Spinal cord (tissue), 9 donors: ENCODE measurements at regions not wholly inside any gene's neighbourhood (a gene's known extent, or its start where the extent isn't known, plus 50 kb on each side); places are given as distances from the start of the nearest gene placed in this dataset.

ENCODE experiments used
- DNase-seq, 6 donors: peaks; one replicate each; pipeline versions ENCODE4 v3.0.0 to v3.0.0-alpha.2; 2013 to 2015; ENCODE audit warnings: low spot score in 6 of 6, low read depth in 4 of 6
- H3K27ac ChIP-seq: one replicate; pipeline ENCODE4 v1.5.1; 2013; ENCODE audit warnings: low read depth, low read length, control low read depth
- H3K27me3 ChIP-seq: one replicate; pipeline ENCODE4 v1.6.1; 2013; ENCODE audit warnings: low read length; ENCODE audit not compliant: control insufficient read depth, insufficient read depth
- H3K36me3 ChIP-seq: one replicate; pipeline ENCODE4 v1.6.1; 2013; ENCODE audit warnings: low read length; ENCODE audit not compliant: control insufficient read depth, insufficient read depth
- H3K4me1 ChIP-seq: one replicate; pipeline ENCODE4 v1.6.1; 2013; ENCODE audit warnings: low read length; ENCODE audit not compliant: control insufficient read depth, insufficient read depth
- H3K4me3 ChIP-seq: one replicate; pipeline ENCODE4 v1.5.1; 2013; ENCODE audit warnings: low read depth, low read length, control low read depth
- H3K9me3 ChIP-seq: one replicate; pipeline ENCODE4 v1.6.1; 2013; ENCODE audit warnings: low read length; ENCODE audit not compliant: control insufficient read depth, insufficient read depth
- WGBS: methylation state at CpG from one replicate; pipeline ENCODE4 v1.1.5; 2013; ENCODE audit warnings: missing lambda C conversion rate; ENCODE audit not compliant: insufficient coverage; 5-methylcytosine and 5-hydroxymethylcytosine counted together
- donor health status: healthy.

GRCh38 chr18:5618047-5618688, 74.4 kb upstream of the EPB41L3 start:
- no peaks in the 10 kb centered on the region for H3K9me3 ChIP-seq
- DNase-seq = no peak
- WGBS = 0% methylated on average over 1 of the region's 6 CpGs

DNA sequence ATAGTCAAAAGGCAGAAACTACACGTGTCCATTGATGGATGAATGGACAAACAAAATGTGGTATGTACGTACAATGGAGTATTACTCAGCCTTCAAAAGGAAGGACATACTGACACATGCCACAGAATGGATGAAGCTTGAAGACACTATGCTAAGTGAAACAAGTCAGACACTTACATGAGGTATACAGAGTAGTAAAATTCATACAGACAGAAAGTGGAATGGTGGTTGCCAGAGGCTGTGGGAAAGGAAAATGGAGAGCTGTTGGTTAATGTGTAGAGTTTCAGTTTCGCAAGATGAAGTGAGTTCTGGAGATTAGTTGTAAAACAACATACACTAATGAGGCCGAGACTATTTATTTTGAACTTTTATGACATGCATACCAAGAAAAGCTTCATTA, 67.4 kb upstream of the EPB41L3 start:
- Histone ChIP-seq H3K9me3 (no peaks in the 10 kb centered on the region), H3K4me3 (no peak overlapping the region), H3K4me1 (no peaks in the 10 kb centered on the region), H3K36me3 (no peaks in the 10 kb centered on the region), H3K27me3 (no peaks in the 10 kb centered on the region), H3K27ac (no peak overlapping the region)
- 100% methylated on average over 1 of the region's 4 CpGs for WGBS
- no peak for DNase-seq

More at GRCh38 chr18:5618047-5618688, 74.4 kb upstream of the EPB41L3 start:
- Histone ChIP-seq H3K36me3 (no peaks in the 10 kb centered on the region), H3K27ac (no peak overlapping the region), H3K4me1 (no peaks in the 10 kb centered on the region), H3K27me3 (no peaks in the 10 kb centered on the region), H3K4me3 (no peak overlapping the region)

DNA sequence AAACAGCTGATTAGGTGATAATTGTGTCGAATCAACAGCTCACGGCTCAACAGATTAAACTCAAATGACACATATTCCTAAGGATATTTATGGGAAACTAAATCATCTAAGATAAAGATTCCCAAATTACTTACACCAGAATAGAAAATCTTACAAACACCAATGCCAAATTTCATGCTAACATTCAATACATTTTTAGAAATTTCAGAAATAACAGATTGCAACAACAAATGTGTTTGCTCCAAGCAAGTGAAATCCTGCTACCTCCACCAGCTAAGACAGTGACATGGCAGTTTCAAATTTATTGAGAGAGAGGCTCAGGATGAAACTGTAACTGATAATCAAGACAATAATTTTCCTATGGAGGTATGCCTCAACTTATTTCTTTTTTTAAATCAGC, 65.0 kb upstream of the EPB41L3 start:
- no peaks in the 10 kb centered on the region for H3K4me1 ChIP-seq
- no peaks in the 10 kb centered on the region for H3K9me3 ChIP-seq
- DNase-seq = peak in 1 of 6 donors; percentile 58
- H3K27ac ChIP-seq = no peak overlapping the region
- no CpG with 5 or more reads among the region's 2 CpGs for WGBS
- no peak overlapping the region for H3K4me3 ChIP-seq
- H3K36me3 ChIP-seq = no peaks in the 10 kb centered on the region
- H3K27me3 ChIP-seq = no peaks in the 10 kb centered on the region

GRCh38 chr18:5606951-5607350, 63.2 kb upstream of the EPB41L3 start:
- no peaks in the 10 kb centered on the region for H3K4me1 ChIP-seq
- no peak overlapping the region for H3K4me3 ChIP-seq
- H3K27me3 ChIP-seq = no peaks in the 10 kb centered on the region
- no peak overlapping the region for H3K27ac ChIP-seq
- DNase-seq = no peak
- WGBS = 96% methylated on average over 3 of the region's 6 CpGs
- no peaks in the 10 kb centered on the region for H3K9me3 ChIP-seq
- no peaks in the 10 kb centered on the region for H3K36me3 ChIP-seq

DNA sequence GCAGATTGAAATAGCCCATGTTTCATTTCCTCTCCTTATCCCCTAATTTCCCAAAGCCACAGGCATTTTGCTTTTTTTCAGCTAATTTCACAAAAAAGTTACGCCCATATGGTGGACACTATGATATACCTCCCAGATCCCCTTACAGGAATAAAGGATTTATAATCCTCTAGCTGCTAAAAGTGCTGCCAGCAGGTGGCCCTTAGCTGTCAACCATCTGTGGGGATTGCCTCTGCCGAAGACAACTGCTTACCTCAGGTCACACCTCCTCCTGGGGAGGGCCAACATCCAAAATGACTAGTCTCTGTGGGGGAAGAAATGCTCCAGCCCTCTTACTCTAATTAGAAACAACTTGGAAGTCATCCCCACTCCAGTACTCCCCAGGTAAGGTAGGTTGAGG, 61.0 kb upstream of the EPB41L3 start:
- Histone ChIP-seq H3K36me3 (no peaks in the 10 kb centered on the region), H3K27ac (no peak overlapping the region), H3K27me3 (no peaks in the 10 kb centered on the region), H3K9me3 (no peaks in the 10 kb centered on the region), H3K4me3 (no peak overlapping the region), H3K4me1 (no peaks in the 10 kb centered on the region)
- 70% methylated on average over 2 of the region's 2 CpGs for WGBS
- no peak for DNase-seq

DNA sequence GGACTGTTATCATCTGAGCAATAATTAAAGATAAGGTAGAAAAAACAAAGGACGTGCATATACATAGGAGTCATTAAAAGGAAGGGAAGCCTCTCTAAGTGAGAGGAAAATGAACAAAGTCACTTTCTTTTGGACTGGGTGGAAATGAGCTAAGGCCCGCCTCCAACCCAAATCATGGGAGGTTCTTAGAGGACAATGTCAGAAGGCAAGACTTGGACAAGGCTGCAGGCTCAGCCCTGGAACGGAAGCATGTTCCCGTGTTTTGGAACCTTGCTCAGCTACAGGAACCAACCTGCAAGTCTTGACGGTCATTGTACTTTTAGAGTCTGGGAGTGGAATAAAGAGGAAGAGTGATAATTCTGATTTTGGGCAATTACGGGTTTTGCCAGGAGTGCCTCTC, 59.4 kb upstream of the EPB41L3 start:
- H3K9me3 ChIP-seq = no peaks in the 10 kb centered on the region
- WGBS = 95% methylated on average over 5 of the region's 6 CpGs
- H3K4me3 ChIP-seq = no peak overlapping the region
- no peak for DNase-seq
- H3K4me1 ChIP-seq = no peaks in the 10 kb centered on the region
- H3K27ac ChIP-seq = no peak overlapping the region
- H3K36me3 ChIP-seq = no peaks in the 10 kb centered on the region
- no peaks in the 10 kb centered on the region for H3K27me3 ChIP-seq

DNA sequence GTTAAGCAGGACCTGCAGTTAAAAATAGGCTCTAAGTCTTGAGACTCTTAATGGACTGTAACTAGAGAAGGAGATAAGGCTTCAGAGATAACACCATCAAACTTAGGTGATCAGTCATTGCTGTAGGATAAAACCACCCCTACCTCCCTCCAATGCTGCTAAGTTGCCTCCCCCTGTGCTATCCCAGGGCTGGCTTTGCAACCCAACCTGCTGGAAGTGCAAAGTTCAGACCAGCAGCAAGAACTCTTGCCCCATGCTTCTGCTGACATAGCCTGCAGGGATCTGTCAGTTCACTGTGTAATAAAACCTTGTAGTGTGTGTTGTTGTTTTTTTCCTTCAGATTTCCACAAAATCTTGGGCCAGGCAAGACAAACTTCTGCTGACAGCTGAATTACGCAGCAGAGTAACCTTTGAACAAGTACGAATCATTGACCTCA, 57.4 kb upstream of the EPB41L3 start:
- DNase-seq = no peak
- no CpG with 5 or more reads among the region's 2 CpGs for WGBS
- no peaks in the 10 kb centered on the region for H3K36me3 ChIP-seq
- no peaks in the 10 kb centered on the region for H3K27me3 ChIP-seq
- H3K4me1 ChIP-seq = no peaks in the 10 kb centered on the region
- no peak overlapping the region for H3K27ac ChIP-seq
- H3K9me3 ChIP-seq = no peaks in the 10 kb centered on the region
- H3K4me3 ChIP-seq = no peak overlapping the region

GRCh38 chr18:5600378-5601071, 56.7 kb upstream of the EPB41L3 start:
- WGBS = no CpG with 5 or more reads among the region's 4 CpGs
- H3K4me1 ChIP-seq = no peaks in the 10 kb centered on the region
- no peak overlapping the region for H3K4me3 ChIP-seq
- no peak overlapping the region for H3K27ac ChIP-seq
- H3K36me3 ChIP-seq = no peaks in the 10 kb centered on the region
- H3K9me3 ChIP-seq = no peaks in the 10 kb centered on the region
- no peaks in the 10 kb centered on the region for H3K27me3 ChIP-seq
- DNase-seq = peak; percentile 31 to 91 (median 46)

- no peaks in the 10 kb centered on the region for H3K27me3 ChIP-seq
- WGBS = no CpG with 5 or more reads among the region's 2 CpGs
- no peaks in the 10 kb centered on the region for H3K9me3 ChIP-seq
- H3K27ac ChIP-seq = no peak overlapping the region
- H3K4me3 ChIP-seq = no peak overlapping the region
- H3K4me1 ChIP-seq = no peaks in the 10 kb centered on the region
- no peak for DNase-seq
- H3K36me3 ChIP-seq = no peaks in the 10 kb centered on the region
Observed at GRCh38 chr18:5596585-5596984, 52.8 kb upstream of the EPB41L3 start.
